DND-41 (cell line): ENCODE measurements at regions not wholly inside any gene's neighbourhood (a gene's known extent, or its start where the extent isn't known, plus 50 kb on each side); places are given as distances from the start of the nearest gene placed in this dataset.

ENCODE experiments used
- ATAC-seq: fragments of 200-7000 bp; cut with Tn5 transposase; 3 replicates; pipeline ENCODE4 v1.9.1; 2021; ENCODE audit warnings: low read depth; ENCODE audit not compliant: insufficient read depth
- DNase-seq: peaks from one replicate; pipeline ENCODE4 v3.0.0-alpha.2; 2020
- H2AFZ ChIP-seq: 2 replicates; pipeline ENCODE4 v1.6.0; 2012; ENCODE audit warnings: low read depth, low read length
- H3K27ac ChIP-seq: 2 replicates; pipeline ENCODE4 v1.5.1; 2012; ENCODE audit warnings: low read length, inconsistent platforms
- H3K27me3 ChIP-seq: fragments of 200-600 bp; sonication (generic); 2 replicates; pipeline ENCODE4 v1.6.0; 2012; ENCODE audit warnings: low read length, mild to moderate bottlenecking, inconsistent platforms; ENCODE audit not compliant: insufficient read depth, poor library complexity
- H3K36me3 ChIP-seq: 2 replicates; pipeline ENCODE4 v1.5.1; 2012; ENCODE audit warnings: low read length, inconsistent platforms; ENCODE audit not compliant: insufficient read depth
- H3K4me1 ChIP-seq: 2 replicates; pipeline ENCODE4 v1.5.1; 2012; ENCODE audit warnings: mild to moderate bottlenecking, low read length; ENCODE audit not compliant: insufficient read depth
- H3K4me2 ChIP-seq: 2 replicates; pipeline ENCODE4 v1.6.0; 2012; ENCODE audit warnings: mild to moderate bottlenecking, moderate library complexity, low read length, inconsistent platforms; ENCODE audit not compliant: insufficient read depth
- H3K4me3 ChIP-seq, 2 experiments: fragments of 200-600 bp in 1 of 2; shearing (Covaris generic) in 1 of 2; 2 replicates each; pipeline ENCODE4 v1.5.1; 2012 to 2016; ENCODE audit warnings: inconsistent platforms in 2 of 2, low read length in 2 of 2, mild to moderate bottlenecking in 2 of 2, low read depth in 1 of 2, moderate library complexity in 1 of 2
- H3K79me2 ChIP-seq: 2 replicates; pipeline ENCODE4 v1.6.0; 2012; ENCODE audit warnings: low read length, inconsistent platforms; ENCODE audit not compliant: insufficient read depth
- H3K9ac ChIP-seq: 2 replicates; pipeline ENCODE4 v1.6.0; 2012; ENCODE audit warnings: low read depth, mild to moderate bottlenecking, inconsistent platforms, low read length, moderate library complexity
- H3K9me3 ChIP-seq: 2 replicates; pipeline ENCODE4 v1.5.1; 2012; ENCODE audit warnings: low read length, moderate library complexity, mild to moderate bottlenecking, inconsistent platforms; ENCODE audit not compliant: insufficient read depth, severe bottlenecking
- H4K20me1 ChIP-seq: 2 replicates; pipeline ENCODE4 v1.6.0; 2012; ENCODE audit warnings: low read length; ENCODE audit not compliant: insufficient read depth
- EZH2 ChIP-seq: IDR thresholded peaks from 3 replicates; pipeline ENCODE4 v1.6.1; 2012; ENCODE audit warnings: borderline replicate concordance, low read depth, mild to moderate bottlenecking, moderate library complexity, low read length, inconsistent platforms; ENCODE audit not compliant: severe bottlenecking
- TF ChIP-seq, protein P1 (sequence below): IDR thresholded peaks from 2 replicates; pipeline ENCODE4 v1.5.1; 2012; ENCODE audit warnings: borderline replicate concordance, low read length, moderate library complexity, mild to moderate bottlenecking; ENCODE audit not compliant: poor library complexity, severe bottlenecking; ENCODE audit errors: extremely low read depth

- Histone ChIP-seq H3K27me3 (peaks cover 19% of the 10 kb centered on the region), H3K4me2 (no peak overlapping the region), H2AFZ (no peak overlapping the region), H3K4me3 (no peak overlapping the region), H3K36me3 (no peaks in the 10 kb centered on the region), H3K79me2 (no peaks in the 10 kb centered on the region), H3K9ac (no peak overlapping the region), H4K20me1 (no peaks in the 10 kb centered on the region), H3K9me3 (no peaks in the 10 kb centered on the region), H3K27ac (no peak overlapping the region), H3K4me1 (no peaks in the 10 kb centered on the region)
- no peak for DNase-seq
- TF ChIP-seq, protein P1, sequence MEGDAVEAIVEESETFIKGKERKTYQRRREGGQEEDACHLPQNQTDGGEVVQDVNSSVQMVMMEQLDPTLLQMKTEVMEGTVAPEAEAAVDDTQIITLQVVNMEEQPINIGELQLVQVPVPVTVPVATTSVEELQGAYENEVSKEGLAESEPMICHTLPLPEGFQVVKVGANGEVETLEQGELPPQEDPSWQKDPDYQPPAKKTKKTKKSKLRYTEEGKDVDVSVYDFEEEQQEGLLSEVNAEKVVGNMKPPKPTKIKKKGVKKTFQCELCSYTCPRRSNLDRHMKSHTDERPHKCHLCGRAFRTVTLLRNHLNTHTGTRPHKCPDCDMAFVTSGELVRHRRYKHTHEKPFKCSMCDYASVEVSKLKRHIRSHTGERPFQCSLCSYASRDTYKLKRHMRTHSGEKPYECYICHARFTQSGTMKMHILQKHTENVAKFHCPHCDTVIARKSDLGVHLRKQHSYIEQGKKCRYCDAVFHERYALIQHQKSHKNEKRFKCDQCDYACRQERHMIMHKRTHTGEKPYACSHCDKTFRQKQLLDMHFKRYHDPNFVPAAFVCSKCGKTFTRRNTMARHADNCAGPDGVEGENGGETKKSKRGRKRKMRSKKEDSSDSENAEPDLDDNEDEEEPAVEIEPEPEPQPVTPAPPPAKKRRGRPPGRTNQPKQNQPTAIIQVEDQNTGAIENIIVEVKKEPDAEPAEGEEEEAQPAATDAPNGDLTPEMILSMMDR, result no peak
- TF ChIP-seq EZH2, result no peak
- no peak for ATAC-seq
Observed at GRCh38 chr10:78310481-78311080, 276.9 kb downstream of the RPS24 start.

DNA sequence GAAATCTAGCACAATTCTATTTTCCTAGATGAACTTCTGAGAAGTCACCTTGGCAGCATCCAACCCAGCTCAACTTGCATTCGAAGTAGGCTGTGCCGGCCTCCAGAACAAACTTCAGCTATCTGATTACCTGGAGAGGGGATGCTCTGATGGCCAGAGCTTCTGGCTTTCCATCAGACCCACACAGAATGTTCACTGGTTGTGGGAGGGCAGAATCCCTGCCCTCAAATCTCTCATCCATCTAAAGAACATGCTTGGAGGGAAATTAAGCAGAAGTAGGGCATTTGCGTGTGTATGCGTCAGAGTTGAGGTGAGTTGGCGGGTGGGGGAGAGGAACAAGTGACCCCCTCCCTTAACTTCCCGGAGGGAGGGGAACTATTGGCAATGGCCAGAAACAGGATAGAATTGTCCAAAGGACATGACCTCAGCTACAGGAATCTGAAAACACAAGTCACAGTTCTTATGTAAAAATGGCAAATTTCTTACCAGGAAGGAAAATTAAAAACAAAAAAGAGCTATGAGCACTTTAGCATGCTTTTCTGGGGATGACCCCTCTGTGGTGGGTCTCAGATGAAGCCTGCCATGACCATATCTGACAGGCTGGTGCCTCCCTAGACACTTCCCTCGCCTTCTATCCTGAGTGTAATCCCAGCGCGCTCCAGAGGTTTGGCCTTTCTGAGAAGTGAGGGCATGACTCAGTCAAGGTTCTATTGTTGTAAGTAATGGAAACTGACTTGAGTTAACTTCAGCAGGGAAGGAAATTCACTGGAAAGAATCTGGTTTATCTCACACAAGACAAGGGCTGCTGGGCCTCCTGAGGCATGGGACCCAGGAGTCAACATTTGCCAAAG is 278.8 kb downstream of the RPS24 start:
- no peak for DNase-seq
- Histone ChIP-seq H3K4me3 (no peak overlapping the region), H3K4me1 (no peaks in the 10 kb centered on the region), H3K27ac (no peak overlapping the region), H3K9ac (no peak overlapping the region), H3K36me3 (no peaks in the 10 kb centered on the region), H2AFZ (no peak overlapping the region), H3K9me3 (no peaks in the 10 kb centered on the region), H3K27me3 (peaks cover 9% of the 10 kb centered on the region), H3K4me2 (no peak overlapping the region), H3K79me2 (no peaks in the 10 kb centered on the region), H4K20me1 (no peaks in the 10 kb centered on the region)
- TF ChIP-seq, protein P1, result no peak
- no peak for TF ChIP-seq EZH2
- no peak for ATAC-seq

DNA sequence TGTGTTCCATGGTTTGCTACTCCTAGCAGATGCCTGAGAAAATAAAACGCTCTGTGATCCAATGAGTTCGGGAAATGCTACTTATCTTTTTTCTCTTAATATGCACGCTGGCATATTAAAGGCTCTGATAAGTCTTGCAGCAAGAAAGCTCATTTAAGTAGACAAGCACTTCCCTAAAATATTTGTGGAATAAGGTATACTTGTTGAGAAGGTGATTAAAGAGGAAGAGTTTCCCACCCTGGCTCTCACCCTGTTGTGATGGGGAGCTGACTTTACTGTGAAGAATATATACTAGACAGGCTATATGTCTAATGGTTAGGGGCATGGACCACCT is 279.4 kb downstream of the RPS24 start:
- no peak for ATAC-seq
- TF ChIP-seq, protein P1, result no peak
- no peaks in the 10 kb centered on the region for H4K20me1 ChIP-seq
- no peak overlapping the region for H3K4me3 ChIP-seq
- peaks cover 5% of the 10 kb centered on the region for H3K27me3 ChIP-seq
- no peak overlapping the region for H3K4me2 ChIP-seq
- no peak overlapping the region for H3K9ac ChIP-seq
- no peak overlapping the region for H2AFZ ChIP-seq
- H3K79me2 ChIP-seq, result no peaks in the 10 kb centered on the region
- H3K36me3 ChIP-seq, result no peaks in the 10 kb centered on the region
- no peak for DNase-seq
- H3K27ac ChIP-seq, result no peak overlapping the region
- H3K9me3 ChIP-seq, result no peaks in the 10 kb centered on the region
- no peaks in the 10 kb centered on the region for H3K4me1 ChIP-seq
